Upper lobe of left lung (tissue), 4 donors: ENCODE measurements at regions not wholly inside any gene's neighbourhood (a gene's known extent, or its start where the extent isn't known, plus 50 kb on each side); places are given as distances from the start of the nearest gene placed in this dataset.

Experiments used
- CTCF ChIP-seq, 6 experiments: fragments of 450-650 bp in 4 of 6; fragments of 200-600 bp in 2 of 6; sonication (generic) in 2 of 6; IDR thresholded peaks; one replicate each; pipeline ENCODE4 v1.5.1; 2016 to 2019; ENCODE audit warnings: antibody characterized with exemption in 6 of 6
- EP300 ChIP-seq, 4 donors: sonication (generic); formaldehyde crosslinking; IDR thresholded peaks; one replicate each; pipeline ENCODE4 v1.5.1; 2017; ENCODE audit warnings: antibody characterized with exemption in 4 of 4, control low read depth in 2 of 4
- POLR2A ChIP-seq, 4 donors: fragments of 450-650 bp; IDR thresholded peaks; one replicate each; pipeline ENCODE4 v1.5.1; 2016 to 2017; ENCODE audit warnings: antibody characterized with exemption in 4 of 4, mild to moderate bottlenecking in 2 of 4
- POLR2AphosphoS5 ChIP-seq, 2 donors: sonication (generic); formaldehyde crosslinking; IDR thresholded peaks; one replicate each; pipeline ENCODE4 v1.5.1; 2017; ENCODE audit warnings: antibody characterized with exemption in 2 of 2

GRCh38 chr7:22633954-22634474 is 93.0 kb upstream of the IL6 start:
- TF ChIP-seq POLR2A (IDR thresholded peaks at IDR 0.05) (no peak), CTCF (IDR thresholded peaks at IDR 0.05) (no peak), POLR2AphosphoS5 (IDR thresholded peaks at IDR 0.05) (no peak), EP300 (IDR thresholded peaks at IDR 0.05) (no peak)
